C1 segment of cervical spinal cord (tissue), 14 donors: ENCODE measurements at regions not wholly inside any gene's neighbourhood (a gene's known extent, or its start where the extent isn't known, plus 50 kb on each side); places are given as distances from the start of the nearest gene placed in this dataset.

Source experiments
- DNase-seq, 14 donors: peaks; one replicate each; lab custom pipeline; 2025; lab: John Stamatoyannopoulos, UW

GRCh38 chr1:34408011-34408410 is 231.3 kb downstream of the C1orf94 start:
- DNase-seq: no peak

- no peak for DNase-seq
These were observed 233.1 kb downstream of the C1orf94 start for GRCh38 chr1:34409689-34410229.

- DNase-seq: no peak
These were observed 236.1 kb downstream of the C1orf94 start for GRCh38 chr1:34412598-34413370.

- DNase-seq: no peak
These were observed 238.4 kb downstream of the C1orf94 start for GRCh38 chr1:34415140-34415539.

GRCh38 chr1:34418166-34418565 is 241.5 kb downstream of the C1orf94 start:
- DNase-seq: no peak

GRCh38 chr1:34419663-34420136 is 243.0 kb downstream of the C1orf94 start:
- no peak for DNase-seq

GRCh38 chr1:34425046-34425445 is 248.3 kb downstream of the C1orf94 start:
- DNase-seq: no peak

GRCh38 chr1:34425785-34426184 is 249.1 kb downstream of the C1orf94 start:
- DNase-seq: no peak

- DNase-seq: no peak
These were observed 249.7 kb downstream of the C1orf94 start for GRCh38 chr1:34426325-34426896.

GRCh38 chr1:34427170-34427569 is 250.5 kb downstream of the C1orf94 start:
- no peak for DNase-seq

GRCh38 chr1:34433099-34433498 is 256.4 kb downstream of the C1orf94 start:
- no peak for DNase-seq

- no peak for DNase-seq
These were observed 260.1 kb downstream of the C1orf94 start for GRCh38 chr1:34436836-34437235.

GRCh38 chr1:34441259-34442069 is 264.8 kb downstream of the C1orf94 start:
- DNase-seq: no peak

- no peak for DNase-seq
These were observed 267.8 kb downstream of the C1orf94 start for GRCh38 chr1:34444516-34444915.

- no peak for DNase-seq
These were observed 273.6 kb downstream of the C1orf94 start for GRCh38 chr1:34450325-34450724.

GRCh38 chr1:34452451-34452850 is 275.7 kb downstream of the C1orf94 start:
- DNase-seq: no peak

GRCh38 chr1:34455121-34455520 is 278.4 kb downstream of the C1orf94 start:
- no peak for DNase-seq

GRCh38 chr1:34460193-34460592 is 283.5 kb downstream of the C1orf94 start:
- peak in 3 of 14 donors; percentile 2 to 14 (median 2) for DNase-seq

- DNase-seq: no peak
These were observed 284.4 kb upstream of the GJB5 start for GRCh38 chr1:34470401-34470800.

- no peak for DNase-seq
These were observed 280.3 kb upstream of the GJB5 start for GRCh38 chr1:34474566-34474965.

GRCh38 chr1:34476371-34476770 is 278.5 kb upstream of the GJB5 start:
- no peak for DNase-seq

- DNase-seq: no peak
These were observed 277.2 kb upstream of the GJB5 start for GRCh38 chr1:34477632-34478141.
